ENCODE measurements at regions not wholly inside any gene's neighbourhood (a gene's known extent, or its start where the extent isn't known, plus 50 kb on each side); places are given as distances from the start of the nearest gene placed in this dataset.

DNA sequence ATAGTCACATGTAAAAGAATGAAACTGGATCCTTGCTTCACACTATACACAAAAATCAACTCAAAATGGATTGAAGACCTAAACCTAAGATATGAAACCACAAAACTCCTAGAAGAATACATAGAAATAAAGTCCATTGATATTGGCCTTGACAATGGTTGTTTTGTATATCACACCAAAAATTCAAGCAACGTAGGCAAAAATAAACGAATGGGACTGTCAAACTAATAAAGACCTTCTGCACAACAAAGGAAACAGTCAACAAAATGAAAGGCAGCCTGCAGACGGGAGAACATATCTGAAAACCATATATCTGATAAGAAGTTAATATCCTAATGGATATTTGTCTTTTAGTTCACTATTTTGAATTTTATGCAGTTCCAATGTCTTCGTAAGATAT, 292.3 kb upstream of the CNTN5 start:
- TF ChIP-seq, protein P1, sequence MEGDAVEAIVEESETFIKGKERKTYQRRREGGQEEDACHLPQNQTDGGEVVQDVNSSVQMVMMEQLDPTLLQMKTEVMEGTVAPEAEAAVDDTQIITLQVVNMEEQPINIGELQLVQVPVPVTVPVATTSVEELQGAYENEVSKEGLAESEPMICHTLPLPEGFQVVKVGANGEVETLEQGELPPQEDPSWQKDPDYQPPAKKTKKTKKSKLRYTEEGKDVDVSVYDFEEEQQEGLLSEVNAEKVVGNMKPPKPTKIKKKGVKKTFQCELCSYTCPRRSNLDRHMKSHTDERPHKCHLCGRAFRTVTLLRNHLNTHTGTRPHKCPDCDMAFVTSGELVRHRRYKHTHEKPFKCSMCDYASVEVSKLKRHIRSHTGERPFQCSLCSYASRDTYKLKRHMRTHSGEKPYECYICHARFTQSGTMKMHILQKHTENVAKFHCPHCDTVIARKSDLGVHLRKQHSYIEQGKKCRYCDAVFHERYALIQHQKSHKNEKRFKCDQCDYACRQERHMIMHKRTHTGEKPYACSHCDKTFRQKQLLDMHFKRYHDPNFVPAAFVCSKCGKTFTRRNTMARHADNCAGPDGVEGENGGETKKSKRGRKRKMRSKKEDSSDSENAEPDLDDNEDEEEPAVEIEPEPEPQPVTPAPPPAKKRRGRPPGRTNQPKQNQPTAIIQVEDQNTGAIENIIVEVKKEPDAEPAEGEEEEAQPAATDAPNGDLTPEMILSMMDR (conservative IDR thresholded peaks at IDR 0.05): no peak
- no peak for TF ChIP-seq EZH2 (IDR thresholded peaks at IDR 0.05; ENCODE audit: low read depth)

All from PC-9 (cell line).